HFF-Myc (cell line): ENCODE measurements at regions not wholly inside any gene's neighbourhood (a gene's known extent, or its start where the extent isn't known, plus 50 kb on each side); places are given as distances from the start of the nearest gene placed in this dataset.

ENCODE experiments used
- DNase-seq: peaks from one replicate; pipeline ENCODE4 v3.0.0-alpha.2; 2011; ENCODE audit warnings: low read depth; ENCODE audit errors: extremely low read depth
- H3K4me3 ChIP-seq: replicated peaks from 2 replicates; pipeline ENCODE4 v1.5.1; 2011; ENCODE audit warnings: low read depth, mild to moderate bottlenecking, control low read depth, low read length
- CTCF ChIP-seq: IDR thresholded peaks from 2 replicates; pipeline ENCODE4 v1.5.1; 2012; ENCODE audit warnings: mild to moderate bottlenecking, low read depth, low read length, control low read depth; ENCODE audit errors: missing control alignments

- no peak for TF ChIP-seq CTCF
- H3K4me3 ChIP-seq, result no peak overlapping the region
- DNase-seq, result no peak
Observed at GRCh38 chr20:17014756-17015366, 212.0 kb upstream of the PCSK2 start.

- H3K4me3 ChIP-seq, result no peak overlapping the region
- no peak for DNase-seq
- no peak for TF ChIP-seq CTCF
Observed at GRCh38 chr20:17017232-17017631, 209.6 kb upstream of the PCSK2 start.

GRCh38 chr20:17021481-17021880, 205.4 kb upstream of the PCSK2 start:
- no peak for TF ChIP-seq CTCF
- DNase-seq, result no peak
- no peak overlapping the region for H3K4me3 ChIP-seq

GRCh38 chr20:17023036-17023435, 203.8 kb upstream of the PCSK2 start:
- no peak for TF ChIP-seq CTCF
- no peak for DNase-seq
- no peak overlapping the region for H3K4me3 ChIP-seq

GRCh38 chr20:17023806-17024205, 203.0 kb upstream of the PCSK2 start:
- TF ChIP-seq CTCF, result no peak
- DNase-seq, result no peak
- no peak overlapping the region for H3K4me3 ChIP-seq

GRCh38 chr20:17024513-17025119, 202.2 kb upstream of the PCSK2 start:
- DNase-seq, result peak; percentile 19
- no peak overlapping the region for H3K4me3 ChIP-seq
- no peak for TF ChIP-seq CTCF

GRCh38 chr20:17026346-17026745, 200.5 kb upstream of the PCSK2 start:
- no peak for DNase-seq
- no peak for TF ChIP-seq CTCF
- H3K4me3 ChIP-seq, result no peak overlapping the region
